ENCODE measurements at regions not wholly inside any gene's neighbourhood (a gene's known extent, or its start where the extent isn't known, plus 50 kb on each side); places are given as distances from the start of the nearest gene placed in this dataset.
"Not testable (repeated sequence)": the region's sequence is repeated elsewhere in the genome, so short reads cannot be mapped to it uniquely, and the experiment has no call there.

GRCh38 chr4:170476351-170476750 is 386.6 kb upstream of the AADAT start:
- DNase-seq (ENCODE audit: low spot score) (no peak), ATAC-seq (no peak)

- ATAC-seq = no peak
- no peak for DNase-seq (ENCODE audit: low spot score)
Measured at GRCh38 chr4:170465429-170465828, 375.7 kb upstream of the AADAT start.

- ATAC-seq (no peak), DNase-seq (ENCODE audit: low spot score) (no peak)
Measured at GRCh38 chr4:170464614-170465197, 374.9 kb upstream of the AADAT start.

- no peak for DNase-seq (ENCODE audit: low spot score)
Measured at GRCh38 chr4:170446782-170447181, 357.0 kb upstream of the AADAT start.

GRCh38 chr4:170441146-170441545 is 351.4 kb upstream of the AADAT start:
- not testable (repeated sequence) for DNase-seq (ENCODE audit: low spot score); ATAC-seq

More at GRCh38 chr4:170446782-170447181, 357.0 kb upstream of the AADAT start:
- ATAC-seq = no peak

- DNase-seq (ENCODE audit: low spot score) (no peak), ATAC-seq (no peak)
Measured at GRCh38 chr4:170428929-170429328, 339.2 kb upstream of the AADAT start.

GRCh38 chr4:170425521-170426143 is 335.9 kb upstream of the AADAT start:
- DNase-seq (ENCODE audit: low spot score) = no peak
- no peak for ATAC-seq

GRCh38 chr4:170425040-170425439 is 335.3 kb upstream of the AADAT start:
- no peak for DNase-seq (ENCODE audit: low spot score)
- ATAC-seq = no peak

- no peak for DNase-seq (ENCODE audit: low spot score)
- ATAC-seq = no peak
Measured at GRCh38 chr4:170423137-170423536, 333.4 kb upstream of the AADAT start.

GRCh38 chr4:170420255-170420693 is 330.5 kb upstream of the AADAT start:
- ATAC-seq (no peak), DNase-seq (ENCODE audit: low spot score) (no peak)

- DNase-seq (ENCODE audit: low spot score) = no peak
- ATAC-seq = no peak
Measured at GRCh38 chr4:170414961-170415360, 325.2 kb upstream of the AADAT start.

GRCh38 chr4:170414360-170414759 is 324.6 kb upstream of the AADAT start:
- ATAC-seq (no peak), DNase-seq (ENCODE audit: low spot score) (no peak)

GRCh38 chr4:170413951-170414350 is 324.2 kb upstream of the AADAT start:
- ATAC-seq (no peak), DNase-seq (ENCODE audit: low spot score) (no peak)

- ATAC-seq = no peak
- DNase-seq (ENCODE audit: low spot score) = no peak
Measured at GRCh38 chr4:170400361-170400760, 310.6 kb upstream of the AADAT start.

- no peak for ATAC-seq
- DNase-seq (ENCODE audit: low spot score) = no peak
Measured at GRCh38 chr4:170399581-170400293, 310.0 kb upstream of the AADAT start.

- ATAC-seq = no peak
- DNase-seq (ENCODE audit: low spot score) = no peak
Measured at GRCh38 chr4:170398218-170398617, 308.5 kb upstream of the AADAT start.

GRCh38 chr4:170395773-170396172 is 306.0 kb upstream of the AADAT start:
- DNase-seq (ENCODE audit: low spot score) (no peak), ATAC-seq (no peak)

GRCh38 chr4:170391066-170391740 is 301.4 kb upstream of the AADAT start:
- ATAC-seq = no peak

GRCh38 chr4:170389411-170389810 is 299.7 kb upstream of the AADAT start:
- ATAC-seq (no peak), DNase-seq (ENCODE audit: low spot score) (no peak)

More at GRCh38 chr4:170391066-170391740, 301.4 kb upstream of the AADAT start:
- DNase-seq (ENCODE audit: low spot score) = no peak

GRCh38 chr4:170388255-170388654 is 298.5 kb upstream of the AADAT start:
- ATAC-seq (no peak), DNase-seq (ENCODE audit: low spot score) (no peak)

GRCh38 chr4:170386971-170387370 is 297.2 kb upstream of the AADAT start:
- DNase-seq (ENCODE audit: low spot score) (no peak), ATAC-seq (no peak)

- no peak for DNase-seq (ENCODE audit: low spot score)
- ATAC-seq = no peak
Measured at GRCh38 chr4:170386511-170386910, 296.8 kb upstream of the AADAT start.

Data from left lobe of liver (tissue), 2 donors.